Stomach (tissue), 8 donors: ENCODE measurements at regions not wholly inside any gene's neighbourhood (a gene's known extent, or its start where the extent isn't known, plus 50 kb on each side); places are given as distances from the start of the nearest gene placed in this dataset.
A peak's percentile ranks its signal among the peaks of the same experiment; 100 is the strongest.

Experiments
- DNase-seq, 2 donors: peaks; one replicate each; pipeline versions ENCODE4 v3.0.0 to v3.0.0-alpha.2; 2013 to 2019
- H3K27ac ChIP-seq, 5 donors: fragments of 200-600 bp in 4 of 5; sonication (generic) in 4 of 5; one replicate each; pipeline ENCODE4 v1.5.1; 2013 to 2019; ENCODE audit warnings: mild to moderate bottlenecking in 1 of 5, moderate library complexity in 1 of 5
- H3K27me3 ChIP-seq, 3 donors: fragments of 200-600 bp; sonication (generic); one replicate each; pipeline ENCODE4 v1.5.1; 2017 to 2019; ENCODE audit warnings: mixed run types in 1 of 3
- H3K36me3 ChIP-seq, 4 donors: fragments of 200-600 bp; sonication (generic); 1 replicate in 3 of 4; 2 replicates in 1 of 4; pipeline ENCODE4 v1.5.1; 2016 to 2019
- H3K4me1 ChIP-seq, 4 donors: fragments of 200-600 bp; sonication (generic); one replicate each; pipeline ENCODE4 v1.5.1; 2016 to 2019
- H3K4me3 ChIP-seq, 4 donors: fragments of 200-600 bp; sonication (generic) in 3 of 4; one replicate each; pipeline ENCODE4 v1.5.1; 2016 to 2019; ENCODE audit warnings: mild to moderate bottlenecking in 1 of 4
- H3K9me3 ChIP-seq, 4 donors: fragments of 200-600 bp; sonication (generic); one replicate each; pipeline ENCODE4 v1.5.1; 2016 to 2019
- EP300 ChIP-seq: sonication (generic); formaldehyde crosslinking; IDR thresholded peaks from one replicate; pipeline ENCODE4 v1.6.1; 2017; ENCODE audit warnings: antibody characterized with exemption
- POLR2A ChIP-seq, 4 donors: fragments of 450-650 bp; IDR thresholded peaks; one replicate each; pipeline ENCODE4 v1.6.1; 2016; ENCODE audit warnings: antibody characterized with exemption in 4 of 4, control low read depth in 2 of 4, mild to moderate bottlenecking in 1 of 4, moderate library complexity in 1 of 4
- POLR2AphosphoS5 ChIP-seq, 3 donors: sonication (generic); formaldehyde crosslinking; IDR thresholded peaks; one replicate each; pipeline ENCODE4 v1.6.1; 2016; ENCODE audit warnings: antibody characterized with exemption in 3 of 3
- WGBS, 5 donors: extraction: QIAGEN DNeasy Blood & Tissue Kit in 3 of 5; methylation state at CpG; one replicate each; pipeline versions ENCODE4 v1.1.5 to v1.1.7; 2013 to 2018; 5-methylcytosine and 5-hydroxymethylcytosine counted together
- intact Hi-C: fragments of 100-400 bp; cut with DNase I; formaldehyde crosslinking; loops from one replicate; pipeline ENCODE4 v1.15.1; 2023; ENCODE audit warnings: low total_unique reads
- TF ChIP-seq, protein P1 (sequence below), 7 experiments: fragments of 450-650 bp in 4 of 7; fragments of 200-600 bp in 3 of 7; sonication (generic) in 3 of 7; IDR thresholded peaks; one replicate each; pipeline ENCODE4 v1.5.1; 2016 to 2019; ENCODE audit warnings: antibody characterized with exemption in 7 of 7, control low read depth in 2 of 7, mild to moderate bottlenecking in 1 of 7
- donor health status: healthy with polysubstance abuse.
- donor health status: Bipolar disorder and iron deficiency.
- donor health status: healthy.

DNA sequence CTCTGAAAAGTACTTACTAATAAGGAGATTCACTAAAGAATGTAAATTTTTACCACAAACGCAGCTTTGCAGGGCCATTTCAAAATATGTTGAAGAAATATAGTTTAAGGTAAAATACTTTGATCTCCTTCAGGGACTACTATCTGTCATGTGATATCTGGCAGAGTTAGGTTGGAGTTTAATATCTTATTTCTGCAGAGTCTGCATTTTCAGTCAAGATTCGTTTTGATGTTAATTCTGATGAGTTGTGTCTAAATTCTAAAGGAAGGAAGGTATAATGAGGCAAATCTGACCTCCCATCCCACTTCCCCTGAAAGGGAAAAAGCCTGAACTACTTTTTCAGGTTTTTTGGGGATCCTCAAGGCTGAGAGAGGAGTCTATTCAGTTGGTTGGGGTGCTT, 123.9 kb upstream of the TECRL start:
- Histone ChIP-seq H3K36me3 (no peaks in the 10 kb centered on the region), H3K27ac (no peak overlapping the region), H3K4me3 (no peak overlapping the region), H3K9me3 (no peaks in the 10 kb centered on the region), H3K27me3 (no peaks in the 10 kb centered on the region), H3K4me1 (no peaks in the 10 kb centered on the region)
- 56 to 71% (median 65%) methylated on average over 2 of the region's 2 CpGs for WGBS, 5 donors
- TF ChIP-seq POLR2AphosphoS5 (IDR thresholded peaks at IDR 0.05) = no peak
- TF ChIP-seq, protein P1, sequence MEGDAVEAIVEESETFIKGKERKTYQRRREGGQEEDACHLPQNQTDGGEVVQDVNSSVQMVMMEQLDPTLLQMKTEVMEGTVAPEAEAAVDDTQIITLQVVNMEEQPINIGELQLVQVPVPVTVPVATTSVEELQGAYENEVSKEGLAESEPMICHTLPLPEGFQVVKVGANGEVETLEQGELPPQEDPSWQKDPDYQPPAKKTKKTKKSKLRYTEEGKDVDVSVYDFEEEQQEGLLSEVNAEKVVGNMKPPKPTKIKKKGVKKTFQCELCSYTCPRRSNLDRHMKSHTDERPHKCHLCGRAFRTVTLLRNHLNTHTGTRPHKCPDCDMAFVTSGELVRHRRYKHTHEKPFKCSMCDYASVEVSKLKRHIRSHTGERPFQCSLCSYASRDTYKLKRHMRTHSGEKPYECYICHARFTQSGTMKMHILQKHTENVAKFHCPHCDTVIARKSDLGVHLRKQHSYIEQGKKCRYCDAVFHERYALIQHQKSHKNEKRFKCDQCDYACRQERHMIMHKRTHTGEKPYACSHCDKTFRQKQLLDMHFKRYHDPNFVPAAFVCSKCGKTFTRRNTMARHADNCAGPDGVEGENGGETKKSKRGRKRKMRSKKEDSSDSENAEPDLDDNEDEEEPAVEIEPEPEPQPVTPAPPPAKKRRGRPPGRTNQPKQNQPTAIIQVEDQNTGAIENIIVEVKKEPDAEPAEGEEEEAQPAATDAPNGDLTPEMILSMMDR (IDR thresholded peaks at IDR 0.05) = no peak
- TF ChIP-seq POLR2A (IDR thresholded peaks at IDR 0.05) = no peak
- no peak for TF ChIP-seq EP300
- intact Hi-C loops = no loop called here
- no peak for DNase-seq

DNA sequence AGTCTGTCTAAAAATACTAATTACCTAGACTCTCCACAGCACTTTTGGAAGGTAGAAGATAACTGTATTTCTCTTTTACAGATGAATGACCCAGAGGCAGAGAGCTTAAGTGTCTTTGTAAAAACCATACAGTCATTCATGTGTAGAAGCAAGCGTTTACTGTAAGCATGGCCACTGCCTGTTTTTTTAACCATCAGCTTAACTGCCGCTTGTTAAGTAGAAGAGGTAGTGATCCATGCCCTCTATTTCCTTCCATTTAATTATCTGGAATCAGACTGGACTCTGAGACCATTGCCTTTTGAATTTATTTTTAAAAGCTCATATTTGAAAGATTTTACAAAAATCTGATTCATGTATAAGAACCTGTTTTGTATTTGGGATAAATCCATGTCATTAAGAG, 111.2 kb upstream of the TECRL start:
- WGBS, 5 donors = 57 to 71% (median 65%) methylated on average over 2 of the region's 2 CpGs
- intact Hi-C loops = no loop called here

DNA sequence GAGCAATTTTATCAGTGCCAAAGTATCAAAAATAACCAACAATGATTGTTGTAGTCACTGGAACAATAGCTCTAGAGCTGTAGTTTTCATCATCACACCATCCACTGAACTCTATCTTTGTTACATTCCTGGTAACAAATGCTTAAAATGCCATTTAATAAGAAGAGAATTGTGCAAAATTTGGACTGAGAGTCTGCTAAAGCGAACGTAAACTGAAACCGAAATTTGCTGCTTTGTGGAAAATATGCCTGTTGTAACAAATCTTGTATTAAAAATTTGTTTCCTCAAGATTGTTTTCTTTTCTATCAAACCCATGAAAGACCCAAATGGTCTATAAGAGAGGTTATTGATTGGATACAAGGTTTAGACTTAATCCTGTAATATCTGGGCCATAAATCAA, 109.3 kb upstream of the TECRL start:
- TF ChIP-seq POLR2AphosphoS5 (IDR thresholded peaks at IDR 0.05) (no peak), POLR2A (IDR thresholded peaks at IDR 0.05) (no peak), EP300 (no peak)
- TF ChIP-seq, protein P1 (IDR thresholded peaks at IDR 0.05) = no peak
- WGBS, 5 donors = 90 to 94% (median 93%) methylated on average over 3 of the region's 3 CpGs
- H3K4me3 ChIP-seq = no peak overlapping the region
- DNase-seq = no peak
- H3K27me3 ChIP-seq = no peaks in the 10 kb centered on the region
- intact Hi-C loops = no loop called here
- no peaks in the 10 kb centered on the region for H3K4me1 ChIP-seq
- H3K9me3 ChIP-seq = no peaks in the 10 kb centered on the region
- no peak overlapping the region for H3K27ac ChIP-seq
- no peaks in the 10 kb centered on the region for H3K36me3 ChIP-seq

More for the DNA sequence above, 111.2 kb upstream of the TECRL start:
- Histone ChIP-seq H3K9me3 (no peaks in the 10 kb centered on the region), H3K27me3 (no peaks in the 10 kb centered on the region), H3K27ac (no peak overlapping the region), H3K36me3 (no peaks in the 10 kb centered on the region), H3K4me3 (no peak overlapping the region), H3K4me1 (no peaks in the 10 kb centered on the region)
- TF ChIP-seq, protein P1 (IDR thresholded peaks at IDR 0.05) = no peak
- TF ChIP-seq POLR2AphosphoS5 (IDR thresholded peaks at IDR 0.05) = no peak
- no peak for TF ChIP-seq EP300
- TF ChIP-seq POLR2A (IDR thresholded peaks at IDR 0.05) = no peak
- DNase-seq = peak in 1 of 2 donors; percentile 3

DNA sequence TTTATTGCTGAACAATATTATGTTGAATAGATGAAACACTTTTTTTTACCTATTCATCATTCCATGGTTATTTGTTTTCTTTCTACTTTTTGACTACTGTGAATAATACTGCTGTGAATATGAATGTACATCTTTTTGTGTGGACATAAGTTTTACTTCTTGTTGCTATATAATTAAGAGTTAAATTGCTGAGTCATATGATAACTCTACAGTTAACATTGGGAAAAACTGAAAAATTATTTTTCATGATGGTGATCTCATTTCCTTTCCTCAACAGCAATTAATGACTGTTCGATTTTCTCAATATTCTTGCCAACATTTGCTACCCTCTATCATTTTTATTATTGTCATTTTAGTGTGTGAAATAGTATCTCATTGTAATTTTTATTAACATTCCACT, 106.9 kb upstream of the TECRL start:
- WGBS, 5 donors = 59 to 85% (median 78%) methylated on average over 1 of the region's 1 CpG

More for the DNA sequence above, 106.9 kb upstream of the TECRL start:
- no peaks in the 10 kb centered on the region for H3K27me3 ChIP-seq
- no peaks in the 10 kb centered on the region for H3K36me3 ChIP-seq
- no peak overlapping the region for H3K4me3 ChIP-seq
- intact Hi-C loops = no loop called here
- no peak overlapping the region for H3K27ac ChIP-seq
- H3K9me3 ChIP-seq = no peaks in the 10 kb centered on the region
- no peak for TF ChIP-seq POLR2A (IDR thresholded peaks at IDR 0.05)
- no peak for TF ChIP-seq EP300
- TF ChIP-seq POLR2AphosphoS5 (IDR thresholded peaks at IDR 0.05) = no peak
- TF ChIP-seq, protein P1 (IDR thresholded peaks at IDR 0.05) = no peak
- DNase-seq = no peak
- no peaks in the 10 kb centered on the region for H3K4me1 ChIP-seq
